ENCODE measurements at regions not wholly inside any gene's neighbourhood (a gene's known extent, or its start where the extent isn't known, plus 50 kb on each side); places are given as distances from the start of the nearest gene placed in this dataset.
A peak's percentile ranks its signal among the peaks of the same experiment; 100 is the strongest.

GRCh38 chr16:72481419-72481818 lies 309.5 kb upstream of the PMFBP1 start:
- Histone ChIP-seq H3K36me3 (ENCODE audit: control insufficient read depth, insufficient read depth, low read length) (no peaks in the 10 kb centered on the region), H3K4me1 (ENCODE audit: control insufficient read depth, insufficient read depth, low read length, poor library complexity, severe bottlenecking) (no peaks in the 10 kb centered on the region)

GRCh38 chr16:72480911-72481310 lies 309.0 kb upstream of the PMFBP1 start:
- H3K4me1 ChIP-seq (ENCODE audit: control insufficient read depth, insufficient read depth, low read length, poor library complexity, severe bottlenecking): no peaks in the 10 kb centered on the region
- no CpG with 5 or more reads among the region's 2 CpGs for WGBS, 2 experiments (ENCODE audit: insufficient coverage in 2 of 2)
- H3K4me3 ChIP-seq (ENCODE audit: extremely low read depth, insufficient read depth, low read length, poor library complexity, severe bottlenecking): no peak overlapping the region
- H3K27ac ChIP-seq (ENCODE audit: low read depth, low read length, severe bottlenecking): no peak overlapping the region
- H3K36me3 ChIP-seq (ENCODE audit: control insufficient read depth, insufficient read depth, low read length): no peaks in the 10 kb centered on the region
- no peaks in the 10 kb centered on the region for H3K9me3 ChIP-seq (ENCODE audit: control insufficient read depth, low read length)

More at GRCh38 chr16:72481419-72481818, 309.5 kb upstream of the PMFBP1 start:
- H3K4me3 ChIP-seq (ENCODE audit: extremely low read depth, insufficient read depth, low read length, poor library complexity, severe bottlenecking): no peak overlapping the region
- H3K9me3 ChIP-seq (ENCODE audit: control insufficient read depth, low read length): no peaks in the 10 kb centered on the region
- H3K27ac ChIP-seq (ENCODE audit: low read depth, low read length, severe bottlenecking): no peak overlapping the region

GRCh38 chr16:72475688-72476087 lies 303.7 kb upstream of the PMFBP1 start:
- peaks cover 7% of the 10 kb centered on the region for H3K4me1 ChIP-seq (ENCODE audit: control insufficient read depth, insufficient read depth, low read length, poor library complexity, severe bottlenecking)
- H3K9me3 ChIP-seq (ENCODE audit: control insufficient read depth, low read length): no peaks in the 10 kb centered on the region
- H3K27ac ChIP-seq (ENCODE audit: low read depth, low read length, severe bottlenecking): no peak overlapping the region
- no peak overlapping the region for H3K4me3 ChIP-seq (ENCODE audit: extremely low read depth, insufficient read depth, low read length, poor library complexity, severe bottlenecking)
- 58 to 79% methylated on average over 2 of the region's 3 CpGs for WGBS, 2 experiments (ENCODE audit: insufficient coverage in 2 of 2)
- no peaks in the 10 kb centered on the region for H3K36me3 ChIP-seq (ENCODE audit: control insufficient read depth, insufficient read depth, low read length)

- no CpG with 5 or more reads among the region's 2 CpGs for WGBS, 2 experiments (ENCODE audit: insufficient coverage in 2 of 2)
- H3K9me3 ChIP-seq (ENCODE audit: control insufficient read depth, low read length): no peaks in the 10 kb centered on the region
- H3K4me1 ChIP-seq (ENCODE audit: control insufficient read depth, insufficient read depth, low read length, poor library complexity, severe bottlenecking): peaks cover 7% of the 10 kb centered on the region
- peak overlapping the region; percentile 54 for H3K27ac ChIP-seq (ENCODE audit: low read depth, low read length, severe bottlenecking)
- H3K36me3 ChIP-seq (ENCODE audit: control insufficient read depth, insufficient read depth, low read length): no peaks in the 10 kb centered on the region
- no peak overlapping the region for H3K4me3 ChIP-seq (ENCODE audit: extremely low read depth, insufficient read depth, low read length, poor library complexity, severe bottlenecking)
Observed at GRCh38 chr16:72474501-72475123, 302.7 kb upstream of the PMFBP1 start.

GRCh38 chr16:72473631-72474030 lies 301.7 kb upstream of the PMFBP1 start:
- no peaks in the 10 kb centered on the region for H3K36me3 ChIP-seq (ENCODE audit: control insufficient read depth, insufficient read depth, low read length)
- no peak overlapping the region for H3K4me3 ChIP-seq (ENCODE audit: extremely low read depth, insufficient read depth, low read length, poor library complexity, severe bottlenecking)
- no CpG with 5 or more reads among the region's 1 CpG for WGBS, 2 experiments (ENCODE audit: insufficient coverage in 2 of 2)
- H3K4me1 ChIP-seq (ENCODE audit: control insufficient read depth, insufficient read depth, low read length, poor library complexity, severe bottlenecking): peaks cover 7% of the 10 kb centered on the region
- no peaks in the 10 kb centered on the region for H3K9me3 ChIP-seq (ENCODE audit: control insufficient read depth, low read length)
- no peak overlapping the region for H3K27ac ChIP-seq (ENCODE audit: low read depth, low read length, severe bottlenecking)

- H3K27ac ChIP-seq (ENCODE audit: low read depth, low read length, severe bottlenecking): no peak overlapping the region
- H3K4me3 ChIP-seq (ENCODE audit: extremely low read depth, insufficient read depth, low read length, poor library complexity, severe bottlenecking): no peak overlapping the region
- no peaks in the 10 kb centered on the region for H3K9me3 ChIP-seq (ENCODE audit: control insufficient read depth, low read length)
- H3K4me1 ChIP-seq (ENCODE audit: control insufficient read depth, insufficient read depth, low read length, poor library complexity, severe bottlenecking): peaks cover 7% of the 10 kb centered on the region
- no peaks in the 10 kb centered on the region for H3K36me3 ChIP-seq (ENCODE audit: control insufficient read depth, insufficient read depth, low read length)
- WGBS, 2 experiments (ENCODE audit: insufficient coverage in 2 of 2): 90 to 98% methylated on average over 6 of the region's 12 CpGs
Observed at GRCh38 chr16:72471317-72471924, 299.5 kb upstream of the PMFBP1 start.

- H3K27ac ChIP-seq (ENCODE audit: low read depth, low read length, severe bottlenecking): no peak overlapping the region
- 86% methylated on average over 1 of the region's 4 CpGs; no CpG with 5 or more reads in 1 of the 2 experiments for WGBS, 2 experiments (ENCODE audit: insufficient coverage in 2 of 2)
Observed at GRCh38 chr16:72470541-72470940, 298.6 kb upstream of the PMFBP1 start.

GRCh38 chr16:72469932-72470331 lies 298.0 kb upstream of the PMFBP1 start:
- H3K4me1 ChIP-seq (ENCODE audit: control insufficient read depth, insufficient read depth, low read length, poor library complexity, severe bottlenecking): peaks cover 3% of the 10 kb centered on the region
- 71% methylated on average over 1 of the region's 2 CpGs; no CpG with 5 or more reads in 1 of the 2 experiments for WGBS, 2 experiments (ENCODE audit: insufficient coverage in 2 of 2)
- no peak overlapping the region for H3K27ac ChIP-seq (ENCODE audit: low read depth, low read length, severe bottlenecking)
- no peaks in the 10 kb centered on the region for H3K9me3 ChIP-seq (ENCODE audit: control insufficient read depth, low read length)
- no peaks in the 10 kb centered on the region for H3K36me3 ChIP-seq (ENCODE audit: control insufficient read depth, insufficient read depth, low read length)
- H3K4me3 ChIP-seq (ENCODE audit: extremely low read depth, insufficient read depth, low read length, poor library complexity, severe bottlenecking): no peak overlapping the region

More at GRCh38 chr16:72470541-72470940, 298.6 kb upstream of the PMFBP1 start:
- H3K4me3 ChIP-seq (ENCODE audit: extremely low read depth, insufficient read depth, low read length, poor library complexity, severe bottlenecking): no peak overlapping the region
- no peaks in the 10 kb centered on the region for H3K9me3 ChIP-seq (ENCODE audit: control insufficient read depth, low read length)
- H3K36me3 ChIP-seq (ENCODE audit: control insufficient read depth, insufficient read depth, low read length): no peaks in the 10 kb centered on the region
- H3K4me1 ChIP-seq (ENCODE audit: control insufficient read depth, insufficient read depth, low read length, poor library complexity, severe bottlenecking): peaks cover 4% of the 10 kb centered on the region

- H3K36me3 ChIP-seq (ENCODE audit: control insufficient read depth, insufficient read depth, low read length): no peaks in the 10 kb centered on the region
- H3K9me3 ChIP-seq (ENCODE audit: control insufficient read depth, low read length): no peaks in the 10 kb centered on the region
Observed at GRCh38 chr16:72468582-72468981, 296.6 kb upstream of the PMFBP1 start.

GRCh38 chr16:72467157-72467759 lies 295.3 kb upstream of the PMFBP1 start:
- 65% methylated on average over 2 of the region's 3 CpGs; no CpG with 5 or more reads in 1 of the 2 experiments for WGBS, 2 experiments (ENCODE audit: insufficient coverage in 2 of 2)
- no peak overlapping the region for H3K27ac ChIP-seq (ENCODE audit: low read depth, low read length, severe bottlenecking)
- no peaks in the 10 kb centered on the region for H3K9me3 ChIP-seq (ENCODE audit: control insufficient read depth, low read length)
- H3K4me3 ChIP-seq (ENCODE audit: extremely low read depth, insufficient read depth, low read length, poor library complexity, severe bottlenecking): no peak overlapping the region
- H3K4me1 ChIP-seq (ENCODE audit: control insufficient read depth, insufficient read depth, low read length, poor library complexity, severe bottlenecking): no peaks in the 10 kb centered on the region
- H3K36me3 ChIP-seq (ENCODE audit: control insufficient read depth, insufficient read depth, low read length): no peaks in the 10 kb centered on the region

More at GRCh38 chr16:72468582-72468981, 296.6 kb upstream of the PMFBP1 start:
- Histone ChIP-seq H3K4me1 (ENCODE audit: control insufficient read depth, insufficient read depth, low read length, poor library complexity, severe bottlenecking) (no peaks in the 10 kb centered on the region), H3K4me3 (ENCODE audit: extremely low read depth, insufficient read depth, low read length, poor library complexity, severe bottlenecking) (no peak overlapping the region), H3K27ac (ENCODE audit: low read depth, low read length, severe bottlenecking) (no peak overlapping the region)
